RCC 7860 (cell line): ENCODE measurements at regions not wholly inside any gene's neighbourhood (a gene's known extent, or its start where the extent isn't known, plus 50 kb on each side); places are given as distances from the start of the nearest gene placed in this dataset.

Source experiments
- DNase-seq: peaks from one replicate; pipeline ENCODE4 v3.0.0-alpha.2; 2015; ENCODE audit warnings: low spot score
- FAIRE-seq: peaks from 2 replicates; lab custom pipeline; 2012; peaks lifted over from hg19 to GRCh38; lab: Jason Lieb, UNC

DNA sequence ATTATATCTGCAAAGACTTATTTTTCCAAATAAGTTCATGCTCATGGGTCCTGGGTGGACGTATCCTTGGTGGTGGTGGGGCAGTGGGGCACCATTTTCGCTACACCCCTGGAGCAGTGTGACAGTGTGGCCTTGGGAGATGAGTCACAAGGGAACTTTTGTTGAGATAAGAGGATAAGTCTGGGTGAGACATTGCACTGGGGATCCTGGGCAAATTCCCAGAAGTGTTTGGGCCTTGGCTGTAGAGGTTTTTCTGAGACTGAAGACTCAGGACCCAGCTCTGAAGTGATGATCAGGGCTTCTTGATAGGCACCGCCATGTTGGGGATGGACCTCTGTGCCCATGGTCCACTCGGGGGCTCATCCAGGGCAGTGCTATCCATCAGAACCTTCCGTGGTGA, 149.4 kb downstream of the MACROH2A1 start:
- FAIRE-seq (no peak), DNase-seq (no peak)

DNA sequence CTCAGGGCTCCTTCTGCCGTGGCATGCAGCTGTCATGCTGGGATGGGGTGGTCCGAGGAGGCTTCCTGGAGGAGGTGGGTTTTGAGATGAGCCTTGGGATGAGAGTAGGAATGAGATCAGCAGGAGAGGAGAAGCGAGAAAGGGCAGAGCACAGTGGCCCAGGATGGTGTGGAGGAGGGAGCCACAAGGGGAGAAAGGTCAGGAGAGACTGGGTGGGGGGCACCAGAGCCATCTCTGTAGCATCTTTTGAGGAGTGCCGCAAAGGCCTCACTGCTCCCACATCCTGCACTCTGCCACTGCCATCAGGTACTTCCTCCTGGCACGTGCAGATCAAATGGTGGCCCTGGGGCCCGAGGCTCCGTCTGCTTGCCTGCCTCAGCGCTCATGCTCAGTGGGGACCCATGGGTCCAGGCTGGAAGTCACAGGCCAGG, 150.2 kb downstream of the MACROH2A1 start:
- DNase-seq: no peak
- FAIRE-seq: no peak

DNA sequence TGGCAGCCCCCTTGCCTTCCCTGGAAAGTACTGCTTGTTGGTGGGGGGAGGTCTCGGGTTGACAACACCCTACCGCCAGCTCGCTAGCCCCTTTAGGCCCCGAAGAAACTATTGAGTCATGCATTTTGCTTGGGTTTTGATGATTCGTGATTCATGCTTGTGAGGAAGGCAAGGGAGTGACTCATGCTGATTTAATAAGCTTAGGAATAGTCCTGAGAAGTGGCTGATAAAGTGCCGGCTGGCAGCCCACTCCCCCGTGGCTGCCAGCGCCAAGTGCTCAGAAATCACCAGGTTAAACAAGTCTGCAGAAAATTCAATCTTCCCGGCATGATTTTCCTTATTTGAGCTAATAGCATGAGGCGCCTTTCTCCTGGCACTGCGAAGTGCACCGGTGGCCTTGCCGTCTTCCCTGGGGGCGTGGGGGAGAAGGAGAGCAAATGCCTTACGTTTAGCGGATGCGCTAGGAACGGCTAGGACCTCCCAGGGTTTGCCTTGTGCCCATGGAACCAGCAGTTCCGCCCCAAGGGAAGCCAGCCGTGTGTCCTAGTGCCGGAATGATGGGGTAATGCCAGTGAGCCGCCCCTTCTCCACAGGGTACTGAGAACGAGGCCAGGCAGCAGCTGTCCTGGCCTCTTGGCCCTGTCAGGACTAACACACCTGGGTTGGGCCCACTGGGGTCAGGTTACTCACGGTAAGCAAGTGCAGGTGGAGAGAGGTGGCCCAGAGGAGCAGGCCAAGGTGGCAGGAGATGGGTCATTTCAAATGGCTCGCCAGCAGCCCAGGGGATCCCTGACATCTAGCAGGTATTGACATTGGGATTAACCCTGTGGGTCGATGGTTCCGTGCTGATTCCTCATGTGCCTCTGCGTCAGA, 151.9 kb downstream of the MACROH2A1 start:
- FAIRE-seq (peak; percentile 86), DNase-seq (peak; percentile 91)

- FAIRE-seq (no peak), DNase-seq (no peak)
These were observed 152.5 kb downstream of the MACROH2A1 start for GRCh38 chr5:135246605-135246922.

GRCh38 chr5:135245521-135246499, 153.2 kb downstream of the MACROH2A1 start:
- peak; percentile 54 for DNase-seq
- FAIRE-seq: peak; percentile 42

GRCh38 chr5:135244620-135245021, 154.4 kb downstream of the MACROH2A1 start:
- no peak for FAIRE-seq
- no peak for DNase-seq

DNA sequence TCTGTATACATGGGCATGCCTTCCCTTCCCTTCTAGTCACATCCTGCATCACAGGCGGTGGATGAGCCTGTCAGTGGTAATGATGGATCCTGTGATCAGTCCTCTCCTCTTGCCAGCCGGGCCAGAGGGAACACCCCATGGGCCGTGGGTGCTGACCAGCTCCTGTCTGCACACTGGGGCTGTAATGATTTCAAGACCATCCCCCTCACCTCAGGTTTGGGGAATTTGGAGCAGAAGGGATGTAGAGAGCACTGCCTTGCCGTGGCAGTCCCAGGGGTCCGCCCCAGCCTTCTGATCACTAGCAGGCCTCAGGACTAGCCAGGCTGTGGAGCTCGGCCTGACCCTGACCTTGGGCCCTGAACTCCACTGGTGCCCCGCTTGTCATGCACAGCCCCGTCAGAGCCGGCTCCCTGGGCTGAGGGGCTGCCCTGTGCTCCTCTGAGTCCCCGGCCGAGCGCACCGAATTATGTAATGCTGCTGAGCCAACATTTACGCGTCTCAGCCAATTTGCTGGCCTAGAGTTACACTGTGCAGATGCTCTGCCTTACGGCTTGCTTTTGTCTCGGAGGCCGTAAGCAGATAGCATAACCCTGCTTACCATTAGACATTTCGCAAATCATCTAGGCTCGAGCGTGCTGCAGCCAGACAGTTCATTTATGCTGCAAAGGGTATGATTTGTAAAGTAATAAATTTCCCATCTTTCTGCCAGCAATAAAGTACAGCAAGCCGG, 155.3 kb downstream of the MACROH2A1 start:
- no peak for FAIRE-seq
- DNase-seq: no peak

- FAIRE-seq (no peak), DNase-seq (no peak)
These were observed 156.0 kb downstream of the MACROH2A1 start for GRCh38 chr5:135242866-135243555.

DNA sequence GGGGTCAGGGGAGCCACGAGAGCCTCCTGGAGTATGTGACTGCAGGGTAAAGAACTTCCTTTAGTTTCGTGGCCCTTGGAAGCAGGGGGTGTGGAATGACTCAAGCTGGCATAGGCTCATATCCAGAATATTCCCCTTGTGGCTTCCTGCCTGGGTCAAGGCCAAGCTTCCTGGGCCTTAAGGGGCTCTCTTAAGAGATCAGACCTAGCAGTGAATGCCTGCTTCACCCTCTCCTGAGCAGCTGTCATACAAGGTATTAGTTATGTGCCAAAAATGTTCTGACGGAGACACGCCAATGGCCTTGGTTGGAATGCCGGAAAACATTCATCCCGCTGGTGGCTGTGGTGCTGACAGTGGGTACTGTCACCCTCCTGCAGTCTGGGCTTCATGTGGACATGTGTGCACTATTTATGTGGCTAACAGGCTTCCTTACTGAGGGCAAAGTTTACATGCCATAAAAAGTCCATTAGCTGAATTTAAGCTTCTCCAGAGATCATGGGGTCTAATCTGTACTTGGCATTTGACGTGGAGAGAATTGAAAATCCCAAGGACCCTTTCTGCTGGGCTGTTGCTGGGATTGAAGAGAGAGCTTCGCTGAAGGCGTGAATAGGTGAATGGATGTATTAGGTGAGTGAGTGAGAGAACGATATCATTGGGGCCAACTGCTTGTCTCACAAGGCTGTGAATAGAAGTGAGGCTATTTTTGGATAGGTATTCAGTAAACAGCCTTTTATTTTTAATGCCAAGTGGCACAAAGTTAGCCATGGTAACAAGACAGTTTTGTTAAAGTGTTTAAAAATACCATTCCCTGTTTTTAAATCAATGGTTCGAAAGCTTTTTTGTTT, 156.8 kb downstream of the MACROH2A1 start:
- peak; percentile 77 for DNase-seq
- FAIRE-seq: peak; percentile 64

DNA sequence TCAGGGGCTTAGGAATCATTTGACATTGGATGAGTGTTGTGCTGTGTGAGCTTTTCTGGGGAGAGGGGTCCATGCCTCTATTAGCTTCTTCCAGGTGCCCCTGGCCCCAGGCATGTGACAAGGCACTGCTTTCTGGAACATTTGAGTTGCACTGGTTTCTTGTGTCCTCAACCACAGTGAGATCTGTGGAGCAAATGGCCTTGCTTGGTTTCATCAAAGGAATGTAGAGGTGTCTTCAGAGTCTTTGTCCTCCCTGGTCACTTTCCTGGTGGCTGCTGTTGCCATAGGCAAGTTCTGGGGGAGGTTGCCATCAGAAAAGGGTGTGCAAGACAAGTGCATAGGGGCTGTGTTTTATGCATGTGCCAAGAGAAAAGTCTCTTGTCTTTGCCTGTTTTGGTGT, 157.5 kb downstream of the MACROH2A1 start:
- DNase-seq (no peak), FAIRE-seq (no peak)

GRCh38 chr5:135240781-135241360, 158.2 kb downstream of the MACROH2A1 start:
- DNase-seq (no peak), FAIRE-seq (no peak)

- FAIRE-seq (no peak), DNase-seq (no peak)
These were observed 158.8 kb downstream of the MACROH2A1 start for GRCh38 chr5:135240283-135240633.

GRCh38 chr5:135239453-135240282, 159.4 kb downstream of the MACROH2A1 start:
- DNase-seq: no peak

DNA sequence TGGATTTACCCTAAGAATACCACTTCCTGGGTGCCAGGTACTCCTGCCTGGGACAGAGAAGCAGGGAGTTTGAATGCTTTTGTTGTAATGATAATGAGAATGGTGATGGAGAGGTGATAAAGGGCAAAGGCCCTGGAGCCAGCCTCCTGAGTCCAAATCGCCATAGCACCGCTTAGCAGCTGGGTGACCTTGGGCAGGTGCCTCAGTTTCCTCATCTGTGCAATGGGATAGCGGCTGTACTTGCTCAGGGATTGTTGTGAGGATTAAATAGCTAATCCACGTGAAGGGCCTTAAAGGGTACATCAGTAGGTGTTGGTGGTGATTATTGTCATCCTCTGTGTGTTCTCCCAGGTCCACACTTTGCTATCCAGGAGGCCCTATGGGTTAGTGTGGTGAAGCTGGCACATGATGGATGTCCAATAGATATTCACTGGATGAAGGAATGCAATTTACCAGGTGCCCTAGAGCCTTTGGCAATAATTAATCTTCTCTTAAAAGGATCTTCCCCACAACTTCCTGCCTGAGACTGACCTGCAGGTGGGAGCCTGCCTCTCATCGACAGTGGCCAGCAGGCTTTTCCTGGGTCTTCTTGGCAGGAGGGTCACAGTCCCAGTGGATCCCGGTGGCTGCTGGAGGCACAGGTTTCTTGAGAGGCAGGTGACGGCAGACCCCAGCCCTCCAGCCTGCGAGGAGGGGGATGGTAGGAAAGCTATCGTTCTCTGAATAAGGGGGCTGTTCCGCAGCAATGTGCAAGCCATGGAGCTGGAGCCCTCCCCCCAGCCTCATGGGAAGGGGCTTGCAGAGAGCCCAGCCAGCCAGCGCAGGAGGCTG, 160.2 kb downstream of the MACROH2A1 start:
- FAIRE-seq (no peak), DNase-seq (no peak)

More at GRCh38 chr5:135239453-135240282, 159.4 kb downstream of the MACROH2A1 start:
- FAIRE-seq: no peak

DNA sequence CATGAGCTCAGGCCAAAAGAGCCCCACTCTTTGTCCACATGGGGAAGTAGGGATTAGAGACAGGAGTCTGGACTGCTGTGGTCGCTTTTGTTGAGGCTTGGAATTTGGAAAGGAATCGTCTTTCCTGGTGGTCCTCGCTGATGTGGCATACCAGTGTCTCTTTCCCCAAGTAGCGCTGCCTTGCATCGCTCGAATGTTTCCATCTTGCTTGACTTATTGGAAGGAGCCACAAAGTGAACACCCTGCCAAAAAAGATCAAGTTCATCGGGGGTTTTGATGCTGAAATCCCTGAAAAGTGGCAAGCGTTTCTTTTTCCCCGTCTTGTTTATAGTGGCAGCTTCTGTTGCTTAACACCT, 161.3 kb downstream of the MACROH2A1 start:
- FAIRE-seq (no peak), DNase-seq (no peak)

DNA sequence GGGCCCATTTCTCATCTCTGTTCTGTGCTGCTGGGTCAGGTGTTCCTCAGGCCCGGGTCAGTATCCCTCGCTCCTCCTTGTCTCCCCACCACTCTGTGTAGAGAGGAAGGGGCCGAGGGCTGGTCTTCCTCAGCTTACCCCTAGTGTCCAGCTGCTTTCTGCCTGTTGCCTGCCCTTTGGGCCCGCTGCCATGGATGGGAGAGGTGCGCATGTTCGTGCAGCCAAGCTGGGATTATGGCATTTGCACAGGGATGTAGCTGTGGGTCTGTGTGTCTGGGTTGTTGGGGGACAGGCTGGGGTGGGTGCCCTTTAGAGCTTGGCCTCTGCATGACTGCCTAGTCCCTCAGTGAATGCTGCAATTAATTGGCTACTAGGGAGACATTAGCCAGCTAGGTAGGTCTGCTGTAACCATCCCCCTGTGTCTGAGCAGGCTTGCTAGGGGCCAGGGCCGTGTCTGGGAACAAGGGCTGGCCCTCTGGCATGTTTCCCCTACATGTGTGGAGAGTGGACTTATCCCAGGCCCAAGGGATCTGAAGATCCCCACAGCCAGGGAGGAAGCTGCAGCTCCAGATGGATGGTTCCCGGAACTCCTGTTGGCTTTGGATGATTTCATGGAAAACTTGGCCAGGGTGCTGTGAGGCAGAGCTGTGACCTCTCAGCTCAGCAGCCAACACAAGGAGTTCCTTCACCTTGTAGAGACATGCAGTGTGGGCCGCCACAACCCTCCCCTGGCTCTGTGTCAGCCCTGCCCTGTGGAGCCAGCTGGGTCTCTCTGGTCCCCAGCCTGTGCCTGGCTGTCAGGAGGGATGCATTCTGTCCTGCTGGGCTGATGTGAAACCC, 161.9 kb downstream of the MACROH2A1 start:
- no peak for DNase-seq
- no peak for FAIRE-seq
